Testis (tissue), 2 donors: ENCODE measurements at regions not wholly inside any gene's neighbourhood (a gene's known extent, or its start where the extent isn't known, plus 50 kb on each side); places are given as distances from the start of the nearest gene placed in this dataset.

Source experiments
- DNase-seq: peaks from one replicate; pipeline ENCODE4 v3.0.0-alpha.2; 2019
- H3K27ac ChIP-seq, 2 donors: fragments of 200-600 bp; sonication (generic); one replicate each; pipeline ENCODE4 v1.5.1; 2019
- H3K27me3 ChIP-seq: fragments of 200-600 bp; sonication (generic); one replicate; pipeline ENCODE4 v1.5.1; 2019
- H3K36me3 ChIP-seq: fragments of 200-600 bp; sonication (generic); one replicate; pipeline ENCODE4 v1.5.1; 2017; ENCODE audit warnings: low read depth; ENCODE audit errors: missing control alignments
- H3K4me1 ChIP-seq: fragments of 200-600 bp; sonication (generic); one replicate; pipeline ENCODE4 v1.5.1; 2019
- H3K4me3 ChIP-seq, 2 donors: fragments of 200-600 bp; sonication (generic); one replicate each; pipeline ENCODE4 v1.5.1; 2017 to 2019
- H3K9me3 ChIP-seq: fragments of 200-600 bp; sonication (generic); one replicate; pipeline ENCODE4 v1.5.1; 2017
- CTCF ChIP-seq, 3 experiments: fragments of 450-650 bp in 2 of 3; fragments of 200-600 bp in 1 of 3; sonication (generic) in 1 of 3; IDR thresholded peaks; one replicate each; pipeline ENCODE4 v1.5.1; 2016 to 2019; ENCODE audit warnings: antibody characterized with exemption in 3 of 3, mild to moderate bottlenecking in 2 of 3, moderate library complexity in 1 of 3
- POLR2A ChIP-seq: fragments of 450-650 bp; IDR thresholded peaks from one replicate; pipeline ENCODE4 v1.6.1; 2017; ENCODE audit warnings: antibody characterized with exemption, mild to moderate bottlenecking, moderate library complexity
- WGBS, 2 donors: methylation state at CpG; one replicate each; pipeline ENCODE4 v1.1.5; 2018; 5-methylcytosine and 5-hydroxymethylcytosine counted together
- intact Hi-C: fragments of 100-400 bp; cut with DNase I; formaldehyde crosslinking; loops from one replicate; pipeline ENCODE4 v1.15.1; 2023; ENCODE audit warnings: low total_unique reads
- small RNA-seq, 2 donors: library from RNA; depleted of rRNA; stranded (forward); fragments of <200 nt; gene quantifications; one replicate each; pipeline ENCODE3, GENCODE V24; 2016

GRCh38 chr1:193310564-193310963, 124.2 kb upstream of the B3GALT2 start:
- no peaks in the 10 kb centered on the region for H3K27me3 ChIP-seq
- WGBS, 2 donors = 74 to 86% methylated on average over 3 of the region's 3 CpGs
- H3K36me3 ChIP-seq = no peaks in the 10 kb centered on the region
- H3K9me3 ChIP-seq = no peaks in the 10 kb centered on the region
- intact Hi-C loops = no loop called here
- H3K4me3 ChIP-seq = no peak overlapping the region
- TF ChIP-seq CTCF (IDR thresholded peaks at IDR 0.05) (no peak), POLR2A (no peak)
- no peaks in the 10 kb centered on the region for H3K4me1 ChIP-seq
- no peak for DNase-seq
- no peak overlapping the region for H3K27ac ChIP-seq

DNA sequence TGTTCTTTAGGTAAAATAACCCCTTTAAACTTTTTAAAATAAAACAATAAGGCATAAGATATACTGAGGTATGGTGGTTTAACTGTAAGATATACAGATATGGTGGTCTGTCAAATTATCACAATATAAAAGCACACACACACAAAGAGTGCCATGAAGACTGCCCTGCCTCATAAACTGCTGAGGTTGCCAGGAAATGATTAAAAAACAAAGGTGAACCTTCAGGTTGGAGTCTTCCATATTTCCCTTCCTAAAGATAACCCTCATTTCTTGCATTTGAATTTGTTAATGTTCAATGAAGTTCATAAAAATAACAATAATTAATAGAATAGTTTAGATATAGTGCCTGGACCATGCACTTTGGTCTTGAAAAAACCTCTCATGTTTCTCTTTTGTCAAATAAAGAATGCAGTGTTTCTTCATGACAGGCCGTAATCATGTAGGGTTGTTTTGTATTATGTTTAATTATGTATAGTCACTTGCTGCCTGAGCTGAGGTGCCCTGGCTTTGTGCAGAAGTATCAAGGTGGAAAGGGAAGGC, 123.6 kb upstream of the B3GALT2 start:
- DNase-seq = no peak
- Histone ChIP-seq H3K27me3 (no peaks in the 10 kb centered on the region), H3K27ac (no peak overlapping the region), H3K36me3 (no peaks in the 10 kb centered on the region), H3K9me3 (no peaks in the 10 kb centered on the region), H3K4me3 (no peak overlapping the region), H3K4me1 (no peaks in the 10 kb centered on the region)
- intact Hi-C loops = no loop called here
- no peak for TF ChIP-seq POLR2A
- no peak for TF ChIP-seq CTCF (IDR thresholded peaks at IDR 0.05)
- WGBS, 2 donors = 93 to 95% methylated on average over 1 of the region's 1 CpG

- Histone ChIP-seq H3K36me3 (no peaks in the 10 kb centered on the region), H3K9me3 (no peaks in the 10 kb centered on the region), H3K27me3 (no peaks in the 10 kb centered on the region), H3K27ac (no peak overlapping the region), H3K4me1 (no peaks in the 10 kb centered on the region), H3K4me3 (no peak overlapping the region)
- TF ChIP-seq POLR2A (no peak), CTCF (IDR thresholded peaks at IDR 0.05) (no peak)
- WGBS, 2 donors = 58 to 81% methylated on average over 1 of the region's 1 CpG
- no peak for DNase-seq
- intact Hi-C loops = no loop called here
These were observed 122.0 kb upstream of the B3GALT2 start for GRCh38 chr1:193308438-193308837.

DNA sequence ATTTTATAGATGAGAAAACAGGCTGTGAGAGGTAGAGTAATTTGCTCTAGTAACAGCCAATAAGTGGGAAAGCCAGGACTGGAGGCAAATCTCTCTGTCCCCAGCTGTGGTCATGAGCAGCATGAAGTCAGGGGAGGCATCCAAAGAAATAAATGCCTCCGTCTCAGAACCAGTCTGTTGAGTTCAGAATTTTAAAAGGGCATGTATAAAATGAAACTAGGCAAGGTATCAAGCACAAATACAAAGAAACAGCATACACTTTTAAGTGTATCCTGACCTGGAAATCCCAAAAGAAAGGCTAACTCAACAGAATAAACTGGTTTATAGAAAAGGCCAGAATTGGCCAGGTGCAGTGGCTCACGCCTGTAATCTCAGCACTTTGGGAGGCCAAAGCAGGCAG, 120.0 kb upstream of the B3GALT2 start:
- Histone ChIP-seq H3K27ac (no peak overlapping the region), H3K27me3 (no peaks in the 10 kb centered on the region), H3K4me1 (no peaks in the 10 kb centered on the region), H3K4me3 (no peak overlapping the region), H3K9me3 (no peaks in the 10 kb centered on the region), H3K36me3 (no peaks in the 10 kb centered on the region)
- DNase-seq = no peak
- intact Hi-C loops = no loop called here
- TF ChIP-seq CTCF (IDR thresholded peaks at IDR 0.05) (no peak), POLR2A (no peak)
- WGBS, 2 donors = 92 to 95% methylated on average over 2 of the region's 2 CpGs

Small RNAs in the stretch of these regions (small RNA-seq; reads per million reads assigned to genes)
- 0 reads per million in 2 donors for gene RNU6-983P
